Body of pancreas (tissue), 4 donors: ENCODE measurements at regions not wholly inside any gene's neighbourhood (a gene's known extent, or its start where the extent isn't known, plus 50 kb on each side); places are given as distances from the start of the nearest gene placed in this dataset.

Source experiments
- POLR2A ChIP-seq, 3 donors: fragments of 450-650 bp; IDR thresholded peaks; one replicate each; pipeline ENCODE4 v1.6.1; 2016; ENCODE audit warnings: antibody characterized with exemption in 3 of 3, mild to moderate bottlenecking in 2 of 3
- TF ChIP-seq, protein P1 (sequence below), 7 experiments: fragments of 450-650 bp in 4 of 7; fragments of 200-600 bp in 3 of 7; sonication (generic) in 3 of 7; IDR thresholded peaks; one replicate each; pipeline ENCODE4 v1.5.1; 2016 to 2019; ENCODE audit warnings: antibody characterized with exemption in 7 of 7

- TF ChIP-seq, protein P1, sequence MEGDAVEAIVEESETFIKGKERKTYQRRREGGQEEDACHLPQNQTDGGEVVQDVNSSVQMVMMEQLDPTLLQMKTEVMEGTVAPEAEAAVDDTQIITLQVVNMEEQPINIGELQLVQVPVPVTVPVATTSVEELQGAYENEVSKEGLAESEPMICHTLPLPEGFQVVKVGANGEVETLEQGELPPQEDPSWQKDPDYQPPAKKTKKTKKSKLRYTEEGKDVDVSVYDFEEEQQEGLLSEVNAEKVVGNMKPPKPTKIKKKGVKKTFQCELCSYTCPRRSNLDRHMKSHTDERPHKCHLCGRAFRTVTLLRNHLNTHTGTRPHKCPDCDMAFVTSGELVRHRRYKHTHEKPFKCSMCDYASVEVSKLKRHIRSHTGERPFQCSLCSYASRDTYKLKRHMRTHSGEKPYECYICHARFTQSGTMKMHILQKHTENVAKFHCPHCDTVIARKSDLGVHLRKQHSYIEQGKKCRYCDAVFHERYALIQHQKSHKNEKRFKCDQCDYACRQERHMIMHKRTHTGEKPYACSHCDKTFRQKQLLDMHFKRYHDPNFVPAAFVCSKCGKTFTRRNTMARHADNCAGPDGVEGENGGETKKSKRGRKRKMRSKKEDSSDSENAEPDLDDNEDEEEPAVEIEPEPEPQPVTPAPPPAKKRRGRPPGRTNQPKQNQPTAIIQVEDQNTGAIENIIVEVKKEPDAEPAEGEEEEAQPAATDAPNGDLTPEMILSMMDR (IDR thresholded peaks at IDR 0.05) = no peak
- no peak for TF ChIP-seq POLR2A (IDR thresholded peaks at IDR 0.05)
Observed at GRCh38 chr15:35654332-35654731, 108.4 kb upstream of the DPH6 start.
